HepG2 (cell line): ENCODE measurements at regions not wholly inside any gene's neighbourhood (a gene's known extent, or its start where the extent isn't known, plus 50 kb on each side); places are given as distances from the start of the nearest gene placed in this dataset.
"Not testable (repeated sequence)": the region's sequence is repeated elsewhere in the genome, so short reads cannot be mapped to it uniquely, and the experiment has no call there.

Experiments used
- ATAC-seq: fragments of 200-7000 bp; cut with Tn5 transposase; 3 replicates; pipeline ENCODE4 v1.9.1; 2020; ENCODE audit warnings: mild to moderate bottlenecking, moderate library complexity
- BruUV-seq: library from RNA; stranded (reverse); fragments of 400-500 nt; replicated peaks from 2 replicates; lab custom pipeline; 2021; lab: Mats Ljungman, UMichigan
- CTCF ChIA-PET: fragments of 300-600 bp; formaldehyde crosslinking; extraction: SDS; loops from one replicate; lab custom pipeline; 2021; ENCODE audit warnings: low total read pairs, inconsistent platforms, low intra/inter-chr PET ratio; lab: Yijun Ruan, JAX
- POLR2A ChIA-PET: fragments of 350-600 bp; sonication (Branson Sonifier 250); formaldehyde crosslinking; loops from one replicate; lab custom pipeline; 2020; ENCODE audit warnings: antibody characterized with exemption, inconsistent platforms; lab: Yijun Ruan, JAX
- DNase-seq: peaks from one replicate; pipeline ENCODE4 v3.0.0-alpha.2; 2015; ENCODE audit warnings: low spot score
- FAIRE-seq: peaks from 3 replicates; lab custom pipeline; 2011; peaks lifted over from hg19 to GRCh38; lab: Jason Lieb, UNC
- H2AFZ ChIP-seq: one replicate; pipeline ENCODE4 v1.6.1; 2011; ENCODE audit warnings: low read length, inconsistent platforms
- H3K27ac ChIP-seq: fragments of 300-600 bp; 3 replicates; pipeline ENCODE4 v1.8.0; 2011; ENCODE audit warnings: mixed run types, mild to moderate bottlenecking, mixed read lengths, low read length, inconsistent platforms; ENCODE audit not compliant: insufficient read depth; ENCODE audit errors: extremely low read length
- H3K27me3 ChIP-seq, 2 experiments: fragments of 200-600 bp in 1 of 2; 2 replicates in 1 of 2; 3 replicates in 1 of 2; pipeline versions ENCODE4 v1.6.0 to v1.8.0; 2011; ENCODE audit warnings: low read length in 2 of 2, mild to moderate bottlenecking in 2 of 2, moderate library complexity in 2 of 2, inconsistent platforms in 1 of 2; ENCODE audit not compliant: insufficient read depth in 2 of 2, control insufficient read depth in 1 of 2
- H3K36me3 ChIP-seq, 2 experiments: fragments of 200-600 bp in 1 of 2; replicated peaks in 1 of 2; 2 replicates in 1 of 2; 3 replicates in 1 of 2; pipeline versions ENCODE4 v1.5.1 to v1.8.0; 2011; ENCODE audit warnings: low read length in 2 of 2, inconsistent platforms in 1 of 2; ENCODE audit not compliant: insufficient read depth in 2 of 2, control insufficient read depth in 1 of 2
- H3K4me1 ChIP-seq: 2 replicates; pipeline ENCODE4 v1.5.1; 2012; ENCODE audit warnings: low read length, inconsistent platforms; ENCODE audit not compliant: insufficient read depth
- H3K4me2 ChIP-seq: 2 replicates; pipeline ENCODE4 v1.6.0; 2011; ENCODE audit warnings: low read depth, low read length, inconsistent platforms
- H3K4me3 ChIP-seq, 3 experiments: fragments of 200-600 bp in 1 of 3; sonication (generic), shearing (Covaris generic) in 1 of 3; replicated peaks in 1 of 3; 2 replicates each; pipeline ENCODE4 v1.5.1; 2011 to 2016; ENCODE audit warnings: low read length in 3 of 3, inconsistent platforms in 2 of 3, low read depth in 2 of 3, mild to moderate bottlenecking in 2 of 3, control low read depth in 1 of 3, mixed read lengths in 1 of 3; ENCODE audit not compliant: insufficient read depth in 1 of 3
- H3K79me2 ChIP-seq: one replicate; pipeline ENCODE4 v1.6.1; 2011; ENCODE audit warnings: low read length, inconsistent platforms; ENCODE audit not compliant: insufficient read depth
- H3K9ac ChIP-seq: 2 replicates; pipeline ENCODE4 v1.6.0; 2011; ENCODE audit warnings: mild to moderate bottlenecking, low read depth, low read length, inconsistent platforms; ENCODE audit not compliant: insufficient read depth
- H3K9me3 ChIP-seq: 2 replicates; pipeline ENCODE4 v1.5.1; 2012; ENCODE audit warnings: mild to moderate bottlenecking, low read length
- H4K20me1 ChIP-seq: 2 replicates; pipeline ENCODE4 v1.6.0; 2011; ENCODE audit warnings: inconsistent platforms, mild to moderate bottlenecking, low read length, moderate library complexity; ENCODE audit not compliant: insufficient read depth
- GLI4 ChIP-seq: sonication (generic); formaldehyde crosslinking; IDR thresholded peaks from 2 replicates; pipeline ENCODE4 v1.5.1; 2020; ENCODE audit warnings: missing genetic modification reagents, mild to moderate bottlenecking, moderate library complexity, borderline replicate concordance
- NFIC ChIP-seq: IDR thresholded peaks from 2 replicates; pipeline ENCODE4 v1.6.1; 2012; ENCODE audit warnings: mild to moderate bottlenecking, low read length, inconsistent platforms
- ZNF781 ChIP-seq: sonication (generic); formaldehyde crosslinking; IDR thresholded peaks from 2 replicates; pipeline ENCODE4 v1.5.1; 2020; ENCODE audit warnings: borderline replicate concordance, mild to moderate bottlenecking, missing genetic modification reagents; ENCODE audit errors: not compliant biosample characterization
- WGBS: methylation state at CpG from one replicate; pipeline ENCODE4 v1.1.6; 2017; ENCODE audit warnings: low lambda C conversion rate; 5-methylcytosine and 5-hydroxymethylcytosine counted together
- in situ Hi-C: cut with HindIII; loops from 2 replicates; pipeline ENCODE4 v1.10.0; 2017; ENCODE audit warnings: low pct_unique_long_range_greater_than_20kb; ENCODE audit not compliant: extremely low pct_ligation_motif_present
- intact Hi-C: fragments of 100-400 bp; cut with micrococcal nuclease; formaldehyde crosslinking; loops from one replicate; pipeline ENCODE4 v1.10.0; 2022; ENCODE audit not compliant: unreplicated experiment

- H2AFZ ChIP-seq = no peak overlapping the region
- no peak for DNase-seq
- H3K4me2 ChIP-seq = peak overlapping the region; percentile 49; the same call in 1 of the 2 replicates
- no peak for ATAC-seq
- ChIA-PET POLR2A (interaction anchor here (1.2 to 5.5 kb wide), 2 partner anchors 104 to 133 kb away, joined by 3 to 73 read pairs; partner anchors contain the start of gene UGP2), CTCF (no interaction called here)
- 0 out of 2 replicates have a peak, but pooled peaks have one; percentile 9 for TF ChIP-seq NFIC
- TF ChIP-seq ZNF781 (CRISPR knock-in tag) = peak; percentile 9
- TF ChIP-seq GLI4 (CRISPR knock-in tag) = no peak
- H3K36me3 ChIP-seq = no peaks in the 10 kb centered on the region
- no peaks in the 10 kb centered on the region for H3K9me3 ChIP-seq
- no peaks in the 10 kb centered on the region for H3K27me3 ChIP-seq
- in situ Hi-C loops = no loop called here
- no peak for FAIRE-seq
- H3K27ac ChIP-seq = peak overlapping the region; percentile 74
- no TSS peak for BruUV-seq
- no peaks in the 10 kb centered on the region for H4K20me1 ChIP-seq
- H3K9ac ChIP-seq = no peak overlapping the region
- intact Hi-C loops = loop anchor here (10.0 kb wide), 1 partner anchor 417 kb away; no protein-coding TSS in a partner anchor
- 76% methylated on average over 2 of the region's 2 CpGs for WGBS
- no peak overlapping the region for H3K4me3 ChIP-seq
- peaks cover 81% of the 10 kb centered on the region for H3K4me1 ChIP-seq
- H3K79me2 ChIP-seq = no peaks in the 10 kb centered on the region
Measured at GRCh38 chr2:63738019-63738418, 103.7 kb upstream of the UGP2 start.

DNA sequence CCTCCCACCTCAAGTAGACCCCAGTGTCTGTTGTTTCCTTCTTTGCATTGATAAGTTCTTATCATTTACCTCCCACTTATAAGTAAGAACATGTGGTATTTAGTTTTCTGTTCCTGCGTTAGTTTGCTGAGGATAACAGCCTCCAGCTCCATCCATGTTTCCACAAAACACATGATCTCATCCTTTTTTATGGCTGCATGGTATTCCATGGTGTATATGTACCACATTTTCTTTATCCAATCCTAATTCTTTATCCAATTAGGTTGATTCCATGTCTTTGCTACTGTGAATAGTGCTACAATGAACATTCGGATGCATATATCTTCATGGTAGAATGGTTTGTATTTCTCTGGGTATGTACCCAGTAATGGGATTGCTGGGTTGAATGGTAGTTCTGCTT, 102.5 kb upstream of the UGP2 start:
- intact Hi-C loops = loop anchor here (10.0 kb wide), 1 partner anchor 416 kb away; no protein-coding TSS in a partner anchor
- DNase-seq, FAIRE-seq, H3K36me3 ChIP-seq, H4K20me1 ChIP-seq, H3K4me3 ChIP-seq, H3K27me3 ChIP-seq, H3K4me2 ChIP-seq, BruUV-seq, H3K27ac ChIP-seq, H3K79me2 ChIP-seq, H2AFZ ChIP-seq, in situ Hi-C loops, H3K9ac ChIP-seq, CTCF ChIA-PET, H3K9me3 ChIP-seq, ATAC-seq: not testable (repeated sequence)
- WGBS = 100% methylated on average over 2 of the region's 2 CpGs
- H3K4me1 ChIP-seq = peaks cover 77% of the 10 kb centered on the region
- POLR2A ChIA-PET = interaction anchor here (5.5 kb wide), 1 partner anchor 102 kb away, joined by 73 read pairs; the partner anchor contains the start of gene UGP2
